SKM-1 treated with dmso at 0.1 percent for 144 hours (cell line): ENCODE measurements at regions not wholly inside any gene's neighbourhood (a gene's known extent, or its start where the extent isn't known, plus 50 kb on each side); places are given as distances from the start of the nearest gene placed in this dataset.
"Not testable (repeated sequence)": the region's sequence is repeated elsewhere in the genome, so short reads cannot be mapped to it uniquely, and the experiment has no call there.

Experiments used
- DNase-seq: peaks from one replicate; lab custom pipeline; 2025; ENCODE audit not compliant: unreplicated experiment; lab: John Stamatoyannopoulos, UW

GRCh38 chr12:131619736-131620506 lies 91.0 kb upstream of the SFSWAP start:
- no peak for DNase-seq

GRCh38 chr12:131620520-131620919 lies 90.4 kb upstream of the SFSWAP start:
- DNase-seq, result no peak

GRCh38 chr12:131620946-131621681 lies 89.8 kb upstream of the SFSWAP start:
- DNase-seq, result no peak

GRCh38 chr12:131621701-131622421 lies 89.0 kb upstream of the SFSWAP start:
- no peak for DNase-seq

GRCh38 chr12:131622422-131622955 lies 88.4 kb upstream of the SFSWAP start:
- DNase-seq, result no peak

GRCh38 chr12:131623404-131624368 lies 87.2 kb upstream of the SFSWAP start:
- not testable (repeated sequence) for DNase-seq

GRCh38 chr12:131624369-131624739 lies 86.5 kb upstream of the SFSWAP start:
- DNase-seq, result not testable (repeated sequence)

GRCh38 chr12:131624756-131625501 lies 86.0 kb upstream of the SFSWAP start:
- DNase-seq, result not testable (repeated sequence)

GRCh38 chr12:131625966-131626722 lies 84.7 kb upstream of the SFSWAP start:
- DNase-seq, result not testable (repeated sequence)

- not testable (repeated sequence) for DNase-seq
These were observed 83.5 kb upstream of the SFSWAP start for GRCh38 chr12:131627151-131628022.

- DNase-seq, result no peak
These were observed 82.7 kb upstream of the SFSWAP start for GRCh38 chr12:131628023-131628740.

- DNase-seq, result no peak
These were observed 82.0 kb upstream of the SFSWAP start for GRCh38 chr12:131628766-131629448.

- DNase-seq, result no peak
These were observed 79.7 kb upstream of the SFSWAP start for GRCh38 chr12:131631230-131631629.

GRCh38 chr12:131631889-131632651 lies 78.8 kb upstream of the SFSWAP start:
- not testable (repeated sequence) for DNase-seq

GRCh38 chr12:131632652-131633023 lies 78.3 kb upstream of the SFSWAP start:
- not testable (repeated sequence) for DNase-seq

GRCh38 chr12:131633610-131634009 lies 77.3 kb upstream of the SFSWAP start:
- not testable (repeated sequence) for DNase-seq
